Mucosa of rectum (tissue), 2 donors: ENCODE measurements at regions not wholly inside any gene's neighbourhood (a gene's known extent, or its start where the extent isn't known, plus 50 kb on each side); places are given as distances from the start of the nearest gene placed in this dataset.

Source experiments
- H3K27ac ChIP-seq, 2 donors: one replicate each; pipeline ENCODE4 v1.7.0; 2013; ENCODE audit warnings: inconsistent platforms in 2 of 2, low read depth in 2 of 2, low read length in 2 of 2
- H3K27me3 ChIP-seq, 2 donors: one replicate each; pipeline ENCODE4 v1.7.0; 2013; ENCODE audit warnings: low read length in 2 of 2; ENCODE audit not compliant: control insufficient read depth in 2 of 2, insufficient read depth in 2 of 2
- H3K36me3 ChIP-seq, 2 donors: one replicate each; pipeline ENCODE4 v1.7.0; 2013; ENCODE audit warnings: low read length in 2 of 2; ENCODE audit not compliant: control insufficient read depth in 2 of 2, insufficient read depth in 2 of 2
- H3K4me1 ChIP-seq, 2 donors: one replicate each; pipeline ENCODE4 v1.7.0; 2013; ENCODE audit warnings: low read length in 2 of 2, mild to moderate bottlenecking in 1 of 2; ENCODE audit not compliant: control insufficient read depth in 2 of 2, insufficient read depth in 2 of 2
- H3K4me3 ChIP-seq, 2 donors: one replicate each; pipeline ENCODE4 v1.7.0; 2013; ENCODE audit warnings: low read length in 2 of 2
- H3K9ac ChIP-seq, 2 donors: one replicate each; pipeline ENCODE4 v1.7.0; 2013; ENCODE audit warnings: low read length in 2 of 2, low read depth in 1 of 2, mild to moderate bottlenecking in 1 of 2
- H3K9me3 ChIP-seq, 2 donors: one replicate each; pipeline ENCODE4 v1.7.0; 2013; ENCODE audit warnings: low read length in 2 of 2; ENCODE audit not compliant: control insufficient read depth in 2 of 2
- donor health status: healthy.
- donor health status: Normal muscosa, but diverticular disease.

DNA sequence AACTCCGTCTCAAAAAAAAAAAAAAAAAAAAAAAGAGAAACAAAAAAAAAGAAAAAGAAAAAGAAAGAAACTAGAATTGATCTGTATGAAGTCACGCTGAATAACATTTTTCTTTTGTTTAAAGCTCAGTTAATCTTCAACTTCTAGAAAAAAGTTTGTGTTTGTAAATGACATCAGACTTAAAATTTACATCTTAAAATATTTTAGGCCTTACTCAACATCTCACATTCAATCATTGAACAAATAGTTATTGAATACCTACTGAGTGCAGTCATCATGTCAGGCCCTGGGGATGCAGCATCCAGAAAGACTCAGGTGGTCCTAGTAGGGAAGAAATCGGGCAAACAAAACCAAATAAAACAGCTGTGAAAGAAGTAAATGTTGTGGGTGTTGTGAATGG, 292.3 kb upstream of the FANCL start:
- H3K9ac ChIP-seq: no peak overlapping the region
- H3K9me3 ChIP-seq: no peaks in the 10 kb centered on the region
- H3K4me3 ChIP-seq: no peak overlapping the region
- H3K27ac ChIP-seq: no peak overlapping the region
- H3K27me3 ChIP-seq: no peaks in the 10 kb centered on the region
- no peaks in the 10 kb centered on the region for H3K36me3 ChIP-seq
- H3K4me1 ChIP-seq: no peaks in the 10 kb centered on the region

DNA sequence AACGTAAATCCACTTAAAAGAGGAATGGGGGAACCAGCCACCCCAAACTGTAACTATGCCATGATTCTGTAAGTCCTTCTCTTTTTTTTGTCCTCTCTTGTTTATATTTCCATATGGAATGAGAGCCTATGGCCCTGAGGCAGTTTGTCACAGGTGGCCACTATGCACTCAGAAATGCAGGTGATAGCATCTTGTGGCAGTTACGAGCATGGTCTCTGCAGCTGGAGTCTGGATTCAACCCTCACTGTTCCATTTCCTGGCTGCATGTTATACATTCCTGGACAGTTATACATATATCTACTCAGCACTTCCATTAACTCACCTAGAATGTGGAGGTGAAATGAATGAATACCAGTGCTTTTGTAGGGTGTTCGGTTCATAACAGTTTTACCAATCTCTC, 291.5 kb upstream of the FANCL start:
- H3K4me1 ChIP-seq: no peaks in the 10 kb centered on the region
- H3K4me3 ChIP-seq: no peak overlapping the region
- H3K9me3 ChIP-seq: no peaks in the 10 kb centered on the region
- no peak overlapping the region for H3K27ac ChIP-seq
- H3K27me3 ChIP-seq: no peaks in the 10 kb centered on the region
- no peaks in the 10 kb centered on the region for H3K36me3 ChIP-seq
- no peak overlapping the region for H3K9ac ChIP-seq

- Histone ChIP-seq H3K9me3 (no peaks in the 10 kb centered on the region), H3K9ac (no peak overlapping the region), H3K36me3 (no peaks in the 10 kb centered on the region), H3K27me3 (no peaks in the 10 kb centered on the region), H3K27ac (no peak overlapping the region), H3K4me1 (no peaks in the 10 kb centered on the region), H3K4me3 (no peak overlapping the region)
Measured at GRCh38 chr2:58527647-58528046, 286.5 kb upstream of the FANCL start.

- no peak overlapping the region for H3K9ac ChIP-seq
- no peaks in the 10 kb centered on the region for H3K27me3 ChIP-seq
- H3K4me1 ChIP-seq: no peaks in the 10 kb centered on the region
- no peaks in the 10 kb centered on the region for H3K36me3 ChIP-seq
- H3K9me3 ChIP-seq: no peaks in the 10 kb centered on the region
- H3K4me3 ChIP-seq: no peak overlapping the region
- H3K27ac ChIP-seq: no peak overlapping the region
Measured at GRCh38 chr2:58521803-58522554, 280.9 kb upstream of the FANCL start.

DNA sequence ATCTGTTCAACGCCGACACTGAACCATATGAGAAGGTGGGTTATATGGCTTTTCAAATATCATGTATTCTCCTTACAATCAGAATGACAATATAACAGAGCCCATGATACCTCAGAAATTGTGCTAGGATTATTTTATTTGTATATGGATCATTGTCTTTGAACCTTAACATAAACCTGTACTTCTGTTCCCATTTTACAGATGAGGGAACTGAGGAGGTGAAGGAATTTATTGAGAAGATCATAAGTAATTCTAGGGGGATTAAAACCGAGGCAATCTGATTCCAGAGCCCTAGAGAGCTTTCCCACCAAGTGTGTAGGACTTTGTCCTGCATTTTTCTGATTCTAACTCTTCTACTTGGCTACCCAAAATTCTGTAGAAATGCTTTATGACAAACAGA, 279.8 kb upstream of the FANCL start:
- Histone ChIP-seq H3K9ac (no peak overlapping the region), H3K27me3 (no peaks in the 10 kb centered on the region), H3K9me3 (no peaks in the 10 kb centered on the region), H3K4me3 (no peak overlapping the region), H3K36me3 (no peaks in the 10 kb centered on the region), H3K4me1 (no peaks in the 10 kb centered on the region), H3K27ac (no peak overlapping the region)

DNA sequence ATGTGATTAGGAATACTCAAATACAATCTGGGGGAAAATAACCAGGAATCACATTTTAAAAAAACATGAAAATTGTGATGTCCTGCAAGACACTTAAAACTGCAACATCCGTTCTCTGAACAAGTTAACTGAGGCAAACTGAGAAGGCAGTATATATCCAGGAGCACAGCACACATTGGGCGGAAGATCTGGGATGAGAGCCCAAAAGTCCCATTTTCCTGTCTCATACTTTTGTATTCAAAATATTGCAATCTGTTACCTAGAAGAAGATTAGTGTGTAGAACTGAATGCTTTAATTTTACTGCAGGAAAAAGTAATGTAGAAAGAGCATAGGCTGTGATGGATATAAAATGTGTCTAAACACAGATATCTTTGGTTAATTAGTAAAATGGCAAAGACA, 276.8 kb upstream of the FANCL start:
- no peaks in the 10 kb centered on the region for H3K4me1 ChIP-seq
- no peak overlapping the region for H3K27ac ChIP-seq
- no peaks in the 10 kb centered on the region for H3K9me3 ChIP-seq
- H3K9ac ChIP-seq: no peak overlapping the region
- H3K27me3 ChIP-seq: no peaks in the 10 kb centered on the region
- no peaks in the 10 kb centered on the region for H3K36me3 ChIP-seq
- H3K4me3 ChIP-seq: no peak overlapping the region

DNA sequence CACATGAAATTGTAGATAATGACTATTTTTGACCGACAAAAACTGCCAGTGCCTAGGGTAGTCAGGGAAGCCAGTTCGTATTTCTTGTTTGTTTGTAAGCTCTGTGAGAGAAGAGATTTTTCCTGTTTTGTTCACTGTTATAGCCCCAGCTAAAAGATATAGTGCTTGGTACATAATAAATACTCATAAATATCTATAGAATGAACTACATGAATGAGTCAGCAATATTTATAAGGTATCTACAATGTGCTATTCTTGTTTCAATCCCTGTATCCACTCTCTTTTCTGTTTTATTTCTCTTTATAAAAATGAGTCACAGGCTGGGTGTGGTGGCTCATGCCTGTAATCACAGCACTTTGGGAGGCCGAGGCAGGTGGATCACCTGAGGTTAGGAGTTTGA, 275.6 kb upstream of the FANCL start:
- no peaks in the 10 kb centered on the region for H3K9me3 ChIP-seq
- no peak overlapping the region for H3K4me3 ChIP-seq
- H3K9ac ChIP-seq: no peak overlapping the region
- no peak overlapping the region for H3K27ac ChIP-seq
- H3K36me3 ChIP-seq: no peaks in the 10 kb centered on the region
- H3K27me3 ChIP-seq: no peaks in the 10 kb centered on the region
- H3K4me1 ChIP-seq: no peaks in the 10 kb centered on the region

DNA sequence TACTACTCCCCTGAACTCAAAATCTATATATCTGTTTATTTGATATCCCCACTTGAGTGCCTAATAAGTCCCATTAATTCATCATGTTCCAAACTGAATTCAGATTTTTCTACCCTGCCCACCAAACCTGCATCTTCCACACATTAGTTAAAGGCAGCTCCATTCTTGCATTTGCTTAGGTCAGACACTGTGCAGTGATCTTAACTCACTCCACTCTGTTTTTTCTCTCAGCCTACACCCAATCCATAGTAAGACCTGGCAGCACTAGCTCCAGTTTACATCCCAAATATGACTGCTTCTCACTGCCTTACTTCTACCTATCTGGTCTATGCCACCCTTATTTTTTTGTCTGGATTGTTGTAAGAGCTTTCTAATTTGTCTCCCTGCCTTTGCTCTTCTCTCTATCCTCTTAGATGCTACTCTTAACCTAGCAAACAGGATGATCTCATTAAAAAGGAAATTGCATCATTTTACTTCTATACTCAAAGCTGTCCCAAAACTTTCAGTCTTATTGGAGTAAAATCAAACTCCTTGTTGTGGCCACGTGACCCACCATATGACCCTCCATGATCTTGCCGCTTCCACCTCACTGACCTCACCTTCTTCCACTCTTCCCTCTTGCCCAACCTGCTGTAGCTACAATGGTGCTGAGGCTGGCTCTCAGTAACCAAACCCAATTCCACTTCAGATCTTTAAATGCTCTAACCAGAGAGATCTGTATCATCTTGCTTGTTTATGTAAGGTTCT, 274.9 kb upstream of the FANCL start:
- Histone ChIP-seq H3K9ac (no peak overlapping the region), H3K9me3 (no peaks in the 10 kb centered on the region), H3K27me3 (no peaks in the 10 kb centered on the region), H3K4me3 (no peak overlapping the region), H3K36me3 (no peaks in the 10 kb centered on the region), H3K4me1 (no peaks in the 10 kb centered on the region), H3K27ac (no peak overlapping the region)

GRCh38 chr2:58514252-58514651, 273.1 kb upstream of the FANCL start:
- Histone ChIP-seq H3K27ac (no peak overlapping the region), H3K27me3 (no peaks in the 10 kb centered on the region), H3K9ac (no peak overlapping the region), H3K4me1 (no peaks in the 10 kb centered on the region), H3K36me3 (no peaks in the 10 kb centered on the region), H3K4me3 (no peak overlapping the region), H3K9me3 (no peaks in the 10 kb centered on the region)

- Histone ChIP-seq H3K27me3 (no peaks in the 10 kb centered on the region), H3K36me3 (no peaks in the 10 kb centered on the region), H3K4me3 (no peak overlapping the region), H3K9me3 (no peaks in the 10 kb centered on the region), H3K4me1 (no peaks in the 10 kb centered on the region), H3K27ac (no peak overlapping the region), H3K9ac (no peak overlapping the region)
Measured at GRCh38 chr2:58512878-58513277, 271.8 kb upstream of the FANCL start.
